Stimulated activated CD8-positive, alpha-beta memory T cell treated with anti-CD3 and anti-CD28 coated beads, Interleukin-4, amount 100 ng/mL, for 4 hours (primary cell): ENCODE measurements at regions not wholly inside any gene's neighbourhood (a gene's known extent, or its start where the extent isn't known, plus 50 kb on each side); places are given as distances from the start of the nearest gene placed in this dataset.

ENCODE experiments used
- DNase-seq, 2 donors: peaks; one replicate each; pipeline ENCODE4 v3.0.0-alpha.2; 2020; ENCODE audit warnings: low read depth in 2 of 2, low spot score in 1 of 2

- no peak for DNase-seq
These were observed 536.2 kb downstream of the MIAT start for GRCh38 chr22:27193636-27194035.

GRCh38 chr22:27194096-27194748 is 536.8 kb downstream of the MIAT start:
- DNase-seq, result no peak

- no peak for DNase-seq
These were observed 537.7 kb downstream of the MIAT start for GRCh38 chr22:27195094-27195493.

GRCh38 chr22:27195494-27195893 is 538.1 kb downstream of the MIAT start:
- no peak for DNase-seq

- no peak for DNase-seq
These were observed 539.2 kb downstream of the MIAT start for GRCh38 chr22:27196606-27197005.

GRCh38 chr22:27197052-27197451 is 539.7 kb downstream of the MIAT start:
- no peak for DNase-seq

- no peak for DNase-seq
These were observed 540.2 kb downstream of the MIAT start for GRCh38 chr22:27197618-27198017.

- no peak for DNase-seq
These were observed 541.2 kb downstream of the MIAT start for GRCh38 chr22:27198518-27199035.

- no peak for DNase-seq
These were observed 542.0 kb downstream of the MIAT start for GRCh38 chr22:27199354-27199753.

GRCh38 chr22:27201276-27201675 is 543.9 kb downstream of the MIAT start:
- DNase-seq, result no peak

GRCh38 chr22:27201741-27202140 is 544.4 kb downstream of the MIAT start:
- DNase-seq, result no peak

GRCh38 chr22:27203276-27203660 is 545.9 kb downstream of the MIAT start:
- DNase-seq, result no peak

- no peak for DNase-seq
These were observed 546.9 kb downstream of the MIAT start for GRCh38 chr22:27204280-27204679.

GRCh38 chr22:27204817-27205216 is 547.4 kb downstream of the MIAT start:
- no peak for DNase-seq

- DNase-seq, result no peak
These were observed 548.3 kb downstream of the MIAT start for GRCh38 chr22:27205492-27206373.

- DNase-seq, result no peak
These were observed 549.2 kb downstream of the MIAT start for GRCh38 chr22:27206374-27207133.

GRCh38 chr22:27207266-27207665 is 549.9 kb downstream of the MIAT start:
- DNase-seq, result no peak

GRCh38 chr22:27207907-27208306 is 550.5 kb downstream of the MIAT start:
- DNase-seq, result no peak

- DNase-seq, result no peak
These were observed 552.8 kb downstream of the MIAT start for GRCh38 chr22:27210111-27210730.

- DNase-seq, result no peak
These were observed 554.7 kb downstream of the MIAT start for GRCh38 chr22:27212102-27212501.

- DNase-seq, result no peak
These were observed 555.3 kb downstream of the MIAT start for GRCh38 chr22:27212617-27213177.
